ENCODE measurements at regions not wholly inside any gene's neighbourhood (a gene's known extent, or its start where the extent isn't known, plus 50 kb on each side); places are given as distances from the start of the nearest gene placed in this dataset.

GRCh38 chr6:53428886-53429285 is 80.1 kb upstream of the ELOVL5 start:
- no peaks in the 10 kb centered on the region for H3K9me2 ChIP-seq (ENCODE audit: insufficient read depth)
- no peaks in the 10 kb centered on the region for H3K79me2 ChIP-seq (ENCODE audit: low read depth)
- H3K27ac ChIP-seq: no peak overlapping the region
- H3K9me3 ChIP-seq (ENCODE audit: insufficient read depth, low read depth): no peaks in the 10 kb centered on the region
- intact Hi-C loops (cut with micrococcal nuclease; ENCODE audit: unreplicated experiment): no loop called here
- no peak for DNase-seq
- H3K4me3 ChIP-seq: no peak overlapping the region
- no peaks in the 10 kb centered on the region for H3K36me3 ChIP-seq (ENCODE audit: low read depth)
- BruUV-seq (replicated peaks): no TSS peak
- H2AFZ ChIP-seq: no peak overlapping the region
- H4K20me1 ChIP-seq (ENCODE audit: insufficient read depth): no peaks in the 10 kb centered on the region
- H3K27me3 ChIP-seq (ENCODE audit: insufficient read depth, low read depth): no peaks in the 10 kb centered on the region
- H3K4me1 ChIP-seq (replicated peaks; ENCODE audit: insufficient read depth): peaks cover 20% of the 10 kb centered on the region
- no peak overlapping the region for H3K4me2 ChIP-seq
- H3F3A ChIP-seq (ENCODE audit: insufficient read depth, low read depth): peaks cover 8% of the 10 kb centered on the region
- CTCF ChIA-PET: no interaction called here
- POLR2A ChIA-PET (ENCODE audit: unreplicated experiment): no interaction called here
- TF ChIP-seq CTCF (conservative IDR thresholded peaks at IDR 0.05) (no peak), EZH2 (IDR thresholded peaks at IDR 0.05; ENCODE audit: low read depth) (no peak)

GRCh38 chr6:53426667-53427270 is 78.0 kb upstream of the ELOVL5 start:
- TF ChIP-seq EZH2 (IDR thresholded peaks at IDR 0.05; ENCODE audit: low read depth) (no peak), CTCF (conservative IDR thresholded peaks at IDR 0.05) (no peak)
- H3K4me2 ChIP-seq: no peak overlapping the region
- H2AFZ ChIP-seq: no peak overlapping the region
- no peaks in the 10 kb centered on the region for H4K20me1 ChIP-seq (ENCODE audit: insufficient read depth)
- no peaks in the 10 kb centered on the region for H3F3A ChIP-seq (ENCODE audit: insufficient read depth, low read depth)
- no peaks in the 10 kb centered on the region for H3K9me3 ChIP-seq (ENCODE audit: insufficient read depth, low read depth)
- H3K27me3 ChIP-seq (ENCODE audit: insufficient read depth, low read depth): no peaks in the 10 kb centered on the region
- DNase-seq: no peak
- intact Hi-C loops (cut with micrococcal nuclease; ENCODE audit: unreplicated experiment): no loop called here
- no peaks in the 10 kb centered on the region for H3K79me2 ChIP-seq (ENCODE audit: low read depth)
- BruUV-seq (replicated peaks): no TSS peak
- no peaks in the 10 kb centered on the region for H3K36me3 ChIP-seq (ENCODE audit: low read depth)
- no peaks in the 10 kb centered on the region for H3K9me2 ChIP-seq (ENCODE audit: insufficient read depth)
- ChIA-PET POLR2A (ENCODE audit: unreplicated experiment) (no interaction called here), CTCF (no interaction called here)
- H3K4me3 ChIP-seq: no peak overlapping the region
- no peak overlapping the region for H3K27ac ChIP-seq
- no peaks in the 10 kb centered on the region; the same call in 1 of the 2 replicates for H3K4me1 ChIP-seq (replicated peaks; ENCODE audit: insufficient read depth)

GRCh38 chr6:53426117-53426516 is 77.4 kb upstream of the ELOVL5 start:
- intact Hi-C loops (cut with micrococcal nuclease; ENCODE audit: unreplicated experiment): no loop called here
- Histone ChIP-seq H3K27me3 (ENCODE audit: insufficient read depth, low read depth) (no peaks in the 10 kb centered on the region), H3K4me1 (replicated peaks; ENCODE audit: insufficient read depth) (no peaks in the 10 kb centered on the region), H3K4me2 (no peak overlapping the region), H3K79me2 (ENCODE audit: low read depth) (no peaks in the 10 kb centered on the region), H3K27ac (no peak overlapping the region), H3K4me3 (no peak overlapping the region), H3F3A (ENCODE audit: insufficient read depth, low read depth) (no peaks in the 10 kb centered on the region), H2AFZ (no peak overlapping the region), H3K36me3 (ENCODE audit: low read depth) (no peaks in the 10 kb centered on the region), H4K20me1 (ENCODE audit: insufficient read depth) (no peaks in the 10 kb centered on the region), H3K9me2 (ENCODE audit: insufficient read depth) (no peaks in the 10 kb centered on the region), H3K9me3 (ENCODE audit: insufficient read depth, low read depth) (no peaks in the 10 kb centered on the region)
- ChIA-PET CTCF (no interaction called here), POLR2A (ENCODE audit: unreplicated experiment) (no interaction called here)
- no peak for TF ChIP-seq EZH2 (IDR thresholded peaks at IDR 0.05; ENCODE audit: low read depth)
- TF ChIP-seq CTCF (conservative IDR thresholded peaks at IDR 0.05): no peak
- DNase-seq: no peak
- BruUV-seq (replicated peaks): no TSS peak

Data from PC-9 (cell line).